Renal pelvis (tissue), 1 donor: ENCODE measurements at regions not wholly inside any gene's neighbourhood (a gene's known extent, or its start where the extent isn't known, plus 50 kb on each side); places are given as distances from the start of the nearest gene placed in this dataset.
"Not testable (repeated sequence)": the region's sequence is repeated elsewhere in the genome, so short reads cannot be mapped to it uniquely, and the experiment has no call there.

Experiments
- DNase-seq: peaks from one replicate; pipeline ENCODE4 v3.0.0-alpha.2; 2013

- no peak for DNase-seq
Observed at GRCh38 chr12:124652661-124653060, 85.2 kb upstream of the NCOR2 start.

- no peak for DNase-seq
Observed at GRCh38 chr12:124651516-124652273, 84.3 kb upstream of the NCOR2 start.

GRCh38 chr12:124650912-124651311 lies 83.5 kb upstream of the NCOR2 start:
- no peak for DNase-seq

- DNase-seq: no peak
Observed at GRCh38 chr12:124648710-124649384, 81.4 kb upstream of the NCOR2 start.

- no peak for DNase-seq
Observed at GRCh38 chr12:124647316-124647715, 79.9 kb upstream of the NCOR2 start.

- no peak for DNase-seq
Observed at GRCh38 chr12:124646385-124647230, 79.2 kb upstream of the NCOR2 start.

GRCh38 chr12:124645530-124646244 lies 78.3 kb upstream of the NCOR2 start:
- DNase-seq: no peak

GRCh38 chr12:124643768-124644167 lies 76.4 kb upstream of the NCOR2 start:
- not testable (repeated sequence) for DNase-seq

GRCh38 chr12:124642105-124642504 lies 74.7 kb upstream of the NCOR2 start:
- DNase-seq: no peak

GRCh38 chr12:124641591-124641990 lies 74.2 kb upstream of the NCOR2 start:
- DNase-seq: no peak

GRCh38 chr12:124640056-124640455 lies 72.6 kb upstream of the NCOR2 start:
- no peak for DNase-seq

GRCh38 chr12:124639122-124639806 lies 71.9 kb upstream of the NCOR2 start:
- no peak for DNase-seq

GRCh38 chr12:124637581-124637981 lies 70.2 kb upstream of the NCOR2 start:
- DNase-seq: no peak

GRCh38 chr12:124637163-124637562 lies 69.8 kb upstream of the NCOR2 start:
- no peak for DNase-seq

GRCh38 chr12:124636138-124636978 lies 68.9 kb upstream of the NCOR2 start:
- no peak for DNase-seq

GRCh38 chr12:124635316-124635715 lies 67.9 kb upstream of the NCOR2 start:
- DNase-seq: no peak

- no peak for DNase-seq
Observed at GRCh38 chr12:124633365-124634362, 66.3 kb upstream of the NCOR2 start.

GRCh38 chr12:124632519-124632984 lies 65.1 kb upstream of the NCOR2 start:
- DNase-seq: peak; percentile 48

- no peak for DNase-seq
Observed at GRCh38 chr12:124631681-124632256, 64.4 kb upstream of the NCOR2 start.
